NT2/D1 (cell line): ENCODE measurements at regions not wholly inside any gene's neighbourhood (a gene's known extent, or its start where the extent isn't known, plus 50 kb on each side); places are given as distances from the start of the nearest gene placed in this dataset.

Source experiments
- YY1 ChIP-seq: IDR thresholded peaks from 2 replicates; pipeline ENCODE4 v1.6.1; 2011; ENCODE audit not compliant: insufficient read length, insufficient read depth
- ZNF274 ChIP-seq: IDR thresholded peaks from 2 replicates; pipeline ENCODE4 v1.6.1; 2011; ENCODE audit warnings: mild to moderate bottlenecking, low read depth, low read length

GRCh38 chr10:108445746-108446145 lies 1281.2 kb upstream of the SORCS1 start:
- TF ChIP-seq YY1 (no peak), ZNF274 (no peak)
